ENCODE measurements at regions not wholly inside any gene's neighbourhood (a gene's known extent, or its start where the extent isn't known, plus 50 kb on each side); places are given as distances from the start of the nearest gene placed in this dataset.

DNA sequence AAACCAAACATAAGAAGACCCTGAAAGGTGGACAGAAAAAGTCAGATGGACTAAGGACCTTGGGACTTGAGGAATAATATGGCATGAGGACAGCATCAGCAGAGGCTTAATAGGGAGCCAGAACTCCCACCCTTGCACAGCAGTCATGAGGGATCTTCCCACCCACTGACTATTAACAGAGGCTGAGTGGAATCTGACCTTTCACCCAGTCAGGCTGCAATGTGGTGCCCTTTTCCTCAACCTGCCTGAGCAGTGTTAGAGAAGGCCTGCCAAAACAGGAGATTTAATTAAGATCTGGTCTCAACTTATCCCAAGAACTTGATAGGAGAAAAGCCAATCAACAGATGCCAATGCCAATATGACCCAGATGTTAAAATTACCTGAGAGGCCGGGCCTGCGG lies 481.9 kb downstream of the KDM4C start:
- no peak for TF ChIP-seq ZBTB17 (tag by site-specific recombination; IDR thresholded peaks at IDR 0.05)
- no peak for TF ChIP-seq OVOL3 (tag by site-specific recombination; IDR thresholded peaks at IDR 0.05)
- TF ChIP-seq ZNF274 (IDR thresholded peaks at IDR 0.05; ENCODE audit: low read length), result no peak
- TF ChIP-seq ZNF274 (tag by site-specific recombination; IDR thresholded peaks at IDR 0.05; ENCODE audit: borderline replicate concordance), result no peak
- TF ChIP-seq KLF10 (tag by site-specific recombination; IDR thresholded peaks at IDR 0.05), result no peak
- no peak for TF ChIP-seq ZNF792 (tag by site-specific recombination; IDR thresholded peaks at IDR 0.05)
- TF ChIP-seq, protein P1, sequence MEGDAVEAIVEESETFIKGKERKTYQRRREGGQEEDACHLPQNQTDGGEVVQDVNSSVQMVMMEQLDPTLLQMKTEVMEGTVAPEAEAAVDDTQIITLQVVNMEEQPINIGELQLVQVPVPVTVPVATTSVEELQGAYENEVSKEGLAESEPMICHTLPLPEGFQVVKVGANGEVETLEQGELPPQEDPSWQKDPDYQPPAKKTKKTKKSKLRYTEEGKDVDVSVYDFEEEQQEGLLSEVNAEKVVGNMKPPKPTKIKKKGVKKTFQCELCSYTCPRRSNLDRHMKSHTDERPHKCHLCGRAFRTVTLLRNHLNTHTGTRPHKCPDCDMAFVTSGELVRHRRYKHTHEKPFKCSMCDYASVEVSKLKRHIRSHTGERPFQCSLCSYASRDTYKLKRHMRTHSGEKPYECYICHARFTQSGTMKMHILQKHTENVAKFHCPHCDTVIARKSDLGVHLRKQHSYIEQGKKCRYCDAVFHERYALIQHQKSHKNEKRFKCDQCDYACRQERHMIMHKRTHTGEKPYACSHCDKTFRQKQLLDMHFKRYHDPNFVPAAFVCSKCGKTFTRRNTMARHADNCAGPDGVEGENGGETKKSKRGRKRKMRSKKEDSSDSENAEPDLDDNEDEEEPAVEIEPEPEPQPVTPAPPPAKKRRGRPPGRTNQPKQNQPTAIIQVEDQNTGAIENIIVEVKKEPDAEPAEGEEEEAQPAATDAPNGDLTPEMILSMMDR (tag by site-specific recombination; IDR thresholded peaks at IDR 0.05), result no peak
- no peak for TF ChIP-seq ZNF114 (tag by site-specific recombination; IDR thresholded peaks at IDR 0.05)
- TF ChIP-seq, protein P2, sequence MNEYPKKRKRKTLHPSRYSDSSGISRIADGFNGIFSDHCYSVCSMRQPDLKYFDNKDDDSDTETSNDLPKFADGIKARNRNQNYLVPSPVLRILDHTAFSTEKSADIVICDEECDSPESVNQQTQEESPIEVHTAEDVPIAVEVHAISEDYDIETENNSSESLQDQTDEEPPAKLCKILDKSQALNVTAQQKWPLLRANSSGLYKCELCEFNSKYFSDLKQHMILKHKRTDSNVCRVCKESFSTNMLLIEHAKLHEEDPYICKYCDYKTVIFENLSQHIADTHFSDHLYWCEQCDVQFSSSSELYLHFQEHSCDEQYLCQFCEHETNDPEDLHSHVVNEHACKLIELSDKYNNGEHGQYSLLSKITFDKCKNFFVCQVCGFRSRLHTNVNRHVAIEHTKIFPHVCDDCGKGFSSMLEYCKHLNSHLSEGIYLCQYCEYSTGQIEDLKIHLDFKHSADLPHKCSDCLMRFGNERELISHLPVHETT (tag by site-specific recombination; IDR thresholded peaks at IDR 0.05), result no peak
- no peak for TF ChIP-seq ZNF214 (tag by site-specific recombination; IDR thresholded peaks at IDR 0.05; ENCODE audit: borderline replicate concordance)

All from HEK293 (cell line).